Fibroblast of skin of right quadriceps (primary cell): ENCODE measurements at regions not wholly inside any gene's neighbourhood (a gene's known extent, or its start where the extent isn't known, plus 50 kb on each side); places are given as distances from the start of the nearest gene placed in this dataset.

Experiments used
- DNase-seq: peaks from one replicate; pipeline ENCODE4 v3.0.0-alpha.2; 2013

GRCh38 chr18:59751186-59751585 lies 54.0 kb upstream of the CCBE1 start:
- DNase-seq: no peak

- DNase-seq: peak; percentile 94
Observed at GRCh38 chr18:59748628-59749360, 51.6 kb upstream of the CCBE1 start.
